ENCODE measurements at regions not wholly inside any gene's neighbourhood (a gene's known extent, or its start where the extent isn't known, plus 50 kb on each side); places are given as distances from the start of the nearest gene placed in this dataset.

DNA sequence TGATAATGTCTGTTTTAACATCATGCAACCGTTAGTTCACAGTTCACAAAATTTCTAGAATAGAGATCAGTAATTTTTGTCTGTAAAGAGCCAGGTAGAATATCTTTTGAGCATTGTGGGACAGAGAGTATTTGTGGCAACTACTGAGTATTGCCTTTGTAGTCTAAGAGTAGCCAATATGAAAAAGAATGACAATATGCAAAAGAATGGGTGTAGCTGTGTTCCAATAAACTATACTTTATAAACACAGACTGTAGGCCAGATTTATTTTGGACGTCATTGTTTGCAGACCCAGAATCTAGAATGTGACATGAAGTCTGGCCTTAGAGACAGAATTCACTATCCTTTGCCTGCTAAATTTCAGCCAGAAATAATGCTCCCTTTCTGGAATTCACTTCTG lies 694.1 kb upstream of the MMS22L start:
- TF ChIP-seq, protein P1, sequence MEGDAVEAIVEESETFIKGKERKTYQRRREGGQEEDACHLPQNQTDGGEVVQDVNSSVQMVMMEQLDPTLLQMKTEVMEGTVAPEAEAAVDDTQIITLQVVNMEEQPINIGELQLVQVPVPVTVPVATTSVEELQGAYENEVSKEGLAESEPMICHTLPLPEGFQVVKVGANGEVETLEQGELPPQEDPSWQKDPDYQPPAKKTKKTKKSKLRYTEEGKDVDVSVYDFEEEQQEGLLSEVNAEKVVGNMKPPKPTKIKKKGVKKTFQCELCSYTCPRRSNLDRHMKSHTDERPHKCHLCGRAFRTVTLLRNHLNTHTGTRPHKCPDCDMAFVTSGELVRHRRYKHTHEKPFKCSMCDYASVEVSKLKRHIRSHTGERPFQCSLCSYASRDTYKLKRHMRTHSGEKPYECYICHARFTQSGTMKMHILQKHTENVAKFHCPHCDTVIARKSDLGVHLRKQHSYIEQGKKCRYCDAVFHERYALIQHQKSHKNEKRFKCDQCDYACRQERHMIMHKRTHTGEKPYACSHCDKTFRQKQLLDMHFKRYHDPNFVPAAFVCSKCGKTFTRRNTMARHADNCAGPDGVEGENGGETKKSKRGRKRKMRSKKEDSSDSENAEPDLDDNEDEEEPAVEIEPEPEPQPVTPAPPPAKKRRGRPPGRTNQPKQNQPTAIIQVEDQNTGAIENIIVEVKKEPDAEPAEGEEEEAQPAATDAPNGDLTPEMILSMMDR (IDR thresholded peaks at IDR 0.05; ENCODE audit: insufficient read depth, low read length), result no peak
- no peak for TF ChIP-seq POLR2AphosphoS5 (IDR thresholded peaks at IDR 0.05; ENCODE audit: low read depth)

Measured in HL-60 (cell line).